GM13977 (cell line): ENCODE measurements at regions not wholly inside any gene's neighbourhood (a gene's known extent, or its start where the extent isn't known, plus 50 kb on each side); places are given as distances from the start of the nearest gene placed in this dataset.
"Not testable (repeated sequence)": the region's sequence is repeated elsewhere in the genome, so short reads cannot be mapped to it uniquely, and the experiment has no call there.

Experiments used
- DNase-seq: peaks from one replicate; pipeline ENCODE4 v3.0.0; 2012; ENCODE audit warnings: low spot score
- in situ Hi-C: fragments of 300-500 bp; cut with MboI; formaldehyde crosslinking; loops from one replicate; pipeline ENCODE4 v1.12.0; 2022; ENCODE audit warnings: low sequenced_read_pairs, low pct_unique_long_range_greater_than_20kb, mixed read lengths, inconsistent platforms; ENCODE audit not compliant: unreplicated experiment
- TF ChIP-seq, protein P1 (sequence below): IDR thresholded peaks from 2 replicates; pipeline ENCODE4 v1.5.1; 2012; ENCODE audit warnings: mild to moderate bottlenecking, control low read depth; ENCODE audit not compliant: insufficient read depth; ENCODE audit errors: extremely low read depth, missing control alignments

DNA sequence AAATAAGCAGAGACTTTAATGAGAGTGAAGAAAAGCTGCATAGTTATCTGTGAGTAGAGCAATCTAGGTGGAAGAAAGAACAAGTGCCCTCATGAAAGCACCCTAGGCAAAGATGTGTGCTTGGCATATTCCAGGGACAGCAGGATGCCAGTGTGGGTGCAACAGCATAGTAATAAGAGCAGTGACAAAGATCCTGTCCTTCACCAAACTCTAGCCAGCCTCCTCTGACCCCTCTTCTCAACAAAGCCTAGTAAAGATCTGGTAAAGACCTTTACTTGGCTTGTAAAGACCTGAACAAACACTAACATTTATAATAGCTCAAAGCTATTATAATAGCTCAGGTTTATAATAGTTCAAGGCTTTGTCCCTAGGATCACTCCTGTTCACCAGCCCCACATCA lies 735.4 kb downstream of the PCDH7 start:
- TF ChIP-seq, protein P1, sequence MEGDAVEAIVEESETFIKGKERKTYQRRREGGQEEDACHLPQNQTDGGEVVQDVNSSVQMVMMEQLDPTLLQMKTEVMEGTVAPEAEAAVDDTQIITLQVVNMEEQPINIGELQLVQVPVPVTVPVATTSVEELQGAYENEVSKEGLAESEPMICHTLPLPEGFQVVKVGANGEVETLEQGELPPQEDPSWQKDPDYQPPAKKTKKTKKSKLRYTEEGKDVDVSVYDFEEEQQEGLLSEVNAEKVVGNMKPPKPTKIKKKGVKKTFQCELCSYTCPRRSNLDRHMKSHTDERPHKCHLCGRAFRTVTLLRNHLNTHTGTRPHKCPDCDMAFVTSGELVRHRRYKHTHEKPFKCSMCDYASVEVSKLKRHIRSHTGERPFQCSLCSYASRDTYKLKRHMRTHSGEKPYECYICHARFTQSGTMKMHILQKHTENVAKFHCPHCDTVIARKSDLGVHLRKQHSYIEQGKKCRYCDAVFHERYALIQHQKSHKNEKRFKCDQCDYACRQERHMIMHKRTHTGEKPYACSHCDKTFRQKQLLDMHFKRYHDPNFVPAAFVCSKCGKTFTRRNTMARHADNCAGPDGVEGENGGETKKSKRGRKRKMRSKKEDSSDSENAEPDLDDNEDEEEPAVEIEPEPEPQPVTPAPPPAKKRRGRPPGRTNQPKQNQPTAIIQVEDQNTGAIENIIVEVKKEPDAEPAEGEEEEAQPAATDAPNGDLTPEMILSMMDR = no peak
- in situ Hi-C loops = no loop called here
- no peak for DNase-seq

GRCh38 chr4:31458813-31459212 lies 738.6 kb downstream of the PCDH7 start:
- TF ChIP-seq, protein P1 = no peak
- no peak for DNase-seq
- in situ Hi-C loops = no loop called here

DNA sequence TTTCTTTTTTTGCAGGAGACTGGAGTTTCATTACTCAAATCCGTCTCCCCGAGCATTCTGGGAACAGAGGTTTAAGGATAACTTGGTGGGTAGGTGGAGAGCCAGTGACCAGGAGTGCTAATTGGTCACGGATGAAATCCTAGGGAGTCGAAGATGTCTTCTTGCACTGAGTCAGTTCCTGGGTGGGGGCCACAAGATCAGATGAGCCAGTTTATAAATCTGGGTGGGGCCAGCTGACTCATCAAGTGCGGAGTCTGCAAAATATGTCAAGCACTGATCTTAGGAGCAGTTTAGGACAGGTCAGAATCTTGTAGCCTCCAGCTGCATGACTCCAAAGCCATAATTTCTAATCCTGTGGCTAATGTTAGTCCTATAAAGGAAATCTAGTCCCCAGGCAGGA lies 741.3 kb downstream of the PCDH7 start:
- no peak for DNase-seq
- TF ChIP-seq, protein P1 = no peak
- in situ Hi-C loops = no loop called here

GRCh38 chr4:31467781-31468180 lies 747.6 kb downstream of the PCDH7 start:
- TF ChIP-seq, protein P1 = no peak
- no peak for DNase-seq
- in situ Hi-C loops = no loop called here

- TF ChIP-seq, protein P1 = no peak
- in situ Hi-C loops = no loop called here
- no peak for DNase-seq
These were observed 754.1 kb downstream of the PCDH7 start for GRCh38 chr4:31474221-31474620.

GRCh38 chr4:31482691-31483090 lies 762.5 kb downstream of the PCDH7 start:
- in situ Hi-C loops = no loop called here
- TF ChIP-seq, protein P1 = no peak
- DNase-seq = no peak

DNA sequence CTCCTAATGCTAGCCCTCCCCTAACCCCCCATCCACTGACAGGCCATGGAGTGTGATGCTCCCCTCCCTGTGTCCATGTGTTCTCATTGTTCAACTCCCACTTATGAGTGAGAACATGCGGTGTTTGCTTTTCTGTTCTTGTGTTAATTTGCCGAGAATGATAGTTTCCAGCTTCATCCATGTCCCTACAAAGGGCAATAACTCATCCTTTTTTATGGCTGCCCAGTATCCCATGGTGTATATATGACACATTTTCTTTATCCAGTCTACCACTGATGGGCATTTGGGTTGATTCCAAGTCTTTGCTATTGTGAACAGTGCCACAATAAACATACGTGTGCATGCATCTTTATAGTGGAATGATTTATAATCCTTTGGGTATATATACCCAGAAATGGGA lies 779.0 kb downstream of the PCDH7 start:
- DNase-seq, in situ Hi-C loops: not testable (repeated sequence)
